HG03066 (cell line): ENCODE measurements at regions not wholly inside any gene's neighbourhood (a gene's known extent, or its start where the extent isn't known, plus 50 kb on each side); places are given as distances from the start of the nearest gene placed in this dataset.
A peak's percentile ranks its signal among the peaks of the same experiment; 100 is the strongest.
"Not testable (repeated sequence)": the region's sequence is repeated elsewhere in the genome, so short reads cannot be mapped to it uniquely, and the experiment has no call there.

Experiments
- ATAC-seq: cut with Tn5 transposase; IDR thresholded peaks from one replicate; pipeline ENCODE4 v1.9.1; 2021; ENCODE audit warnings: low read depth; ENCODE audit not compliant: unreplicated experiment

DNA sequence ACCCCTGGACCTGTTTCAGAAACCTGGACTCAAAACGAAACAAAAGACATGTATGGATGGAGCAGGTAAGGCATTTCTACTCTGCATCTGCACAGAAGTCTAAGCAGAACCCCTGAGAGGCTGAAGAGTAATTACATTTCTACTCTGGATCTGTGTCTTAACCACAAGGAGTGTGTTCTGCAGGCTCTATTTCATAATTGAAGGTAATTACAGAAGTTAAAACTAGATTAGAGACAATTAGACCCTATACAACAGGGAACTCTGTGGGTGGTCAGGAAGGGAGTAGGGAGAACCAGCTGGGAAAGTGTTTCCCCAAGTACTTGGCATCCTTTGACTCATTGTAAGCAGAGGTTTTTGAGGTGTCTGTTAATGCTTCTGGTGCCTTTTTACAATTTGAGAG is 69.8 kb downstream of the IGSF1 start:
- ATAC-seq, result no peak

DNA sequence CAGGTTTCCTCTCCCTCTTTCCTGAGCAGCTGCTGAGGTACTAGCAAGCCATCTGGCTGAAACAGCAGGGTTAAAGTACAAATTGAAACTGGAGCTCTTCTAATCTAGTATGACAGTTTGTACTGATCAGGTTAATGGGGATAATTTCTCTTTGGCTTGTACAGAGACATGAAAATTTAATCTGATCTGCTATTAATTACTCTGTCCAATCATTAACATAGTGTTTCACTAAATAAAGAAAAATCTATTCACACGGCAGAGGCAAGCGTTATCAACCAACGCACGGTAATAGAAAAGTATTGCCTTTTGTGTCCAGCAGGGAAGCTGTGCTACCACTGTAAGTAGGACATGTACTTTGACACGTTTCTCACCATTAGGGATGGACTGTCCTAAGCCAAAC is 71.1 kb downstream of the IGSF1 start:
- ATAC-seq, result no peak

DNA sequence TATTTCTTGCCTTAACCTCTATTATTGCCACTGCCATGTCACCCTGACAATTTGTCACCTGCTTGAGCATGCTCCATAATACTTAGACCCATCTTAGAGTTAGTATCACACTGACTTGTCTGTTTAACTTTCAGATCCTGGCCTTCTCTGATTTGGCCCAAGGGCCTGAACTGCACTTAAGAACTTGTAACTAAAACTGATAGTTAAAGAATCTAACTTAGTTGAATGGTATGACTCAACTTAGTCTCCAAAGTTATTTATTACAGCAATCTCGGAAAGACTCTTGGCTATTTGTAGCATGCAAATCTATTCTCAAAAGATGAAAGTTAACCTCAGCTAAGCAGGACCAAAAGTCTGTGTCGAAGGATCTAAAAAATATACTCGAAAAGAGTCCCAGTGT is 72.3 kb downstream of the IGSF1 start:
- peak; percentile 82 for ATAC-seq

DNA sequence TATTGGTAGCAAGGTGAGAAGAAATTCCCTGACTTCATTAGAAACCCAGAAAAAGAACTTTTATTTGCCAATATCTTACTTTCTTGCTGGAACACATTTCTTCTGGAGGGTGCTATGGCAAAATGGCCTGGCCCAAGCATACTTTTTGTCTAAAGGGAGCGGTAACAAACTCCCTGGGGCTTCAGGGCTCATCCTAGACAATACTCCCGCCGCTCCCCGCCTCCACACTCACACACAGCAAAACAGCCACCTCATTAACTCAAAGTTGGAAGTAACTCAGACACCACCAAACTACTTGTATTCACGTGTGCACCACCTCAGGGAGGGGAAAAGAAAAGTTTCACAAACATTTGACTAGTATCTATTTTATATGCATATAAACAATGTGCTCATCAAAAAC is 75.7 kb downstream of the IGSF1 start:
- no peak for ATAC-seq

DNA sequence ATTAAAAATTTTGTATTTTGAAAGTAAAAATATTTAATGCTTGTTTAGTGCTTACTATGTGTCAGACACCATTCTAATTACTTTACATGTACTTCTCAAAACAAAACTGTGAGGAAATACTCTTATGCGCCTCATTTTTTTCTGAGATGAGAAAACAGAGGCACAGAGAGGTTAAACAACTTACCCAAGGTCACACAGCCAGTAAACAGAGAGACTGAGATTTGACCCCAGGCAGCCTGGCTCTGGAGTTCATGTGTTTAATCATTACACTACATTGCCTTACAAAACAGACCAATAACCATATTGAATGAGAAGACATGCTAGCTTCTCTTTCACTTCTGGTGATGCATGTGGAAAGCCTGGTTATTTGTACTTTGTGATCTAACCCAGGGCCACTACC is 86.3 kb downstream of the IGSF1 start:
- ATAC-seq, result no peak

DNA sequence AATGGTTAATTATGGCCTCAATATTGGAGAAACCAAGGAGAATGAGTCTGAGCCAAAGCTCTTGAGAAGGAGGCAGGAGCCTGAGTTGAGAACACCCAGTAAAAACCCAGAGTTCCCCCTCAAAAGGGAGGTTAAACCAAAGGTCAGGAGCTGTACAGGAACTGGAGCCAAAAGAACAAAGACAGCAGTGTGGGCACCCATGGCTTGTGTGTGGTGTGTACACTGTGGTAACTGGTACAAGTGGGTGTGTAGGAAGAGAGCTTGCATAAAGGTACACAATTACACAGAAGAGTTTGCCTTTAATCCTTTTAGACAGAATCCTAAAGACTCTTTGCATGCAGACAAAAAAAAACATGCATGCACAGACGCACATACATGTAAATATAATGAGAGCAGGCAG is 87.1 kb downstream of the IGSF1 start:
- no peak for ATAC-seq

DNA sequence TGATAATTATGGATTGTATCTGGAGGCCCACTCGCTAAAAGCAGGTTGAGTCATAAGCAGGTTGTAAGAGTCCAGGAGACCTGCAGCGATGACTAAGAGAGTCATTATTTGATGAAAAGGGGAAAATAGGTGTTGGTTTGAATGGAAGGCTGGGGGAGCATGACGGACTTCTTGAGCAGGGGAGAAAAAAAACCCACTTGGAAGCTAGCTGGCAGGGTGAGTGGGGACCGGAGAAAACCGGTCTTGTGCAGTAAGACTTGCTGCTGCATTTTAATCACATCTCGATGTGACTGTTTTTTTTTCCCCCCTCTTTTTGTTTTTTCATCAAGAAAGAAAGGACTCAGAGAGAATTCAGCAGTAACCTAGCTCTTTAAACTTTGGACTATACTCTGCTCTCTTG is 90.0 kb downstream of the IGSF1 start:
- no peak for ATAC-seq

DNA sequence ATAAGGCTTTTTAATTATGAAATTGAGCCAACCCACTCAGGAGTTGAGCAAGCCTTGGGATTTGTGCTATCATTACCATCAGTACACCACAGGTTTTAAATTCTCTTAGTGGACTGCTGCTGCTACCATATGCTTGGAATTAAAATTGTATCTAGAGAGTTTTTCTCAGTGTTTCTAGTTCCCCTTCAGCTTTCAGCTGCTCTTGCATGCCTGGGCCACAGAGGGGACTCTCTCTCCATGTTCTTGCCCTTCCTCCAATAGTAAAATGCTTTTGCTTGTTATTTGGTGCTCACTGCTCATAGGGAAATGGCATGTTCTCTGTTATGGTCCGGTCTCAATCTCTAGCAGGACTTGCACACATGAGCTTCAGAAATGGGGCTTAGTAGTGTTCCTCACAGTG is 101.9 kb downstream of the IGSF1 start:
- ATAC-seq, result no peak

DNA sequence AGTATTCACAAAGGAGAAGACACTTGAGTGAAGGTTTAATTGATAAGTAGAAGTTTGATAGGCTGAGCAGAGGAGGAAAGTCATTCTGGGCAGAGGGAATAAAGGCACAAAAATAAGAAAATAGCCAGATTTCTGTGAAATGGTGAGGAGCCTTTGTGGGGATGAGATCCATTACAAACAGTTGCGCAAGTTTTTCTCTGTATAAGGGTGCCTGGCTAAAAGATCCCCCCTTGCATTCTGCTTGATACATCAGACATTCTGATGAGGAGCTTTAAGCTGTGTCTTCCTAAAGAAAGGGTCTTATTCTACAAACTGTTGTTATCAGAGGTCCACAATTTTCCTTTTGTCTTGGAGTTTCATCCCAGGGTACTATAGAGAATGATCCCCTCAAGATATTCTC is 112.0 kb downstream of the ARHGAP36 start:
- no peak for ATAC-seq

DNA sequence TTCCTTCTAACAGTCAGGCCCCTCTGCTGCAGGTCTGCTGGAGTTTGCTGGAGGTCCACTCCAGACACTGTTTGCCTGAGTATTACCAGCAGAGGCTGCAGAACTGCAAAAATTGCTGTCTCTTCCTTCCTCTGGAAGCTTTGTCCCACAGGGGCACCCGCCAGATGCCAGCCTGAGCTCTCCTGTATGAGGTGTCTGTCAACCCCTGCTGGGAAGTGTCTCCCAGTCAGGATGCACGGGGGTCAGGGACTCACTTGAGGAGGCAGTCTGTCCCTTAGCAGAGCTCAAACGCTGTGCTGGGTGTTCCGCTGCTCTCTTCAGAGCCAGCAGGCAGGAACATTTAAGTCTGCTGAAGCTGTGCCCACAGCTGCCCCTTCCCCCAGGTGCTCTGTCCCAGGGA is 105.5 kb downstream of the ARHGAP36 start:
- not testable (repeated sequence) for ATAC-seq

DNA sequence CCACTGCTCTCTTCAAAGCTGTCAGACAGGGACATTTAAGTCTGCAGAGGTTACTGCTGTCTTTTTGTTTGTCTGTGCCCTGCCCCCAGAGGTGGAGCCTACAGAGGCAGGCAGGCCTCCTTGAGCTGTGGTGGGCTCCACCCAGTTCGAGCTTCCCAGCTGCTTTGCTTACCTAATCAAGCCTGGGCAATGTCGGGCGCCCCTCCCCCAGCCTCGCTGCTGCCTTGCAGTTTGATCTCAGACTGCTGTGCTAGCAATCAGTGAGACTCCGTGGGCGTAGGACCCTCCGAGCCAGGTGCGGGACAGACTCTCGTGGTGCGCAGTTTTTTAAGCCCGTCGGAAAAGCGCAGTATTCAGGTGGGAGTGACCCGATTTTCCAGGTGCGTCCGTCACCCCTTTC is 99.5 kb downstream of the ARHGAP36 start:
- ATAC-seq, result not testable (repeated sequence)

DNA sequence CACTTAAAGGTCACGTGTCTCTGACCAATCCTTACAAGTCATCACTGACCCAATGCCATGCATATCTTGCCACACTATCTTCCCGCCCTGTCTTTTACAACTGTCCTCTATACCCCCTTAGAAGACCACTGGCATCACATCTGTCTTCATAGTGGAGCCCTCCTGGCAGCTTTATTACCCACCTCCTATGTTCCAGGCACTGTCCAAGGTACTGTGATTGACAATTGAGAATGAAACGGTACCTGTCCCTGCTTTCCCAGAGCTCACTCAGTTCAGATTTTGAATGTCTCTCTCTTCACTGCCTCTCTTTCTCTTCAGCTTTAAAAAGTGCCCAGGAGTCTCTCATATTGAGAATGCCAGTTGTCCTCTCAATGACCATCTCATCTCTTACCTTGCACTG is 88.6 kb downstream of the ARHGAP36 start:
- ATAC-seq, result no peak
